ENCODE measurements at regions not wholly inside any gene's neighbourhood (a gene's known extent, or its start where the extent isn't known, plus 50 kb on each side); places are given as distances from the start of the nearest gene placed in this dataset.

DNA sequence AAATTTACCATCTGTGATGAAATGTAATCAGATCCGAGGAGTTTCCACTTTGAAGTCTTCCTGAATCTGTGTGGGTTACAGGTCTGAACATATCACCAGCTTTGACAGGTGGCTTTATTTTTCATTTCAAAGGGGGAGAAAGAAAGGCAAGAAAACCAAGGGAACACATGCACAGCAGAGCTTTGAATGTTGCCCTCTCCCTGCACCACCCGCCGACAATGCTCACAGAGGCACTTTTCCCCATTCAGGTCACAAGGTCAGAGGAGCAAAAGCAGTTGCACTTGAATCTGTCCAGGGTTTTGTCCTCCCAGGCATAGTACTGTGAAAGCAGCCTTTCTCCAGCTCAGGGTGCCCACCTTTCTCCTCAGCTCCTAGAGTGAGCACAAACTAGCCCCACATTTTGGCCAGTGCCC lies 130.2 kb downstream of the OSR1 start:
- H3K4me3 ChIP-seq (ENCODE audit: low read length): no peak overlapping the region
- DNase-seq (ENCODE audit: low read depth): no peak

DNA sequence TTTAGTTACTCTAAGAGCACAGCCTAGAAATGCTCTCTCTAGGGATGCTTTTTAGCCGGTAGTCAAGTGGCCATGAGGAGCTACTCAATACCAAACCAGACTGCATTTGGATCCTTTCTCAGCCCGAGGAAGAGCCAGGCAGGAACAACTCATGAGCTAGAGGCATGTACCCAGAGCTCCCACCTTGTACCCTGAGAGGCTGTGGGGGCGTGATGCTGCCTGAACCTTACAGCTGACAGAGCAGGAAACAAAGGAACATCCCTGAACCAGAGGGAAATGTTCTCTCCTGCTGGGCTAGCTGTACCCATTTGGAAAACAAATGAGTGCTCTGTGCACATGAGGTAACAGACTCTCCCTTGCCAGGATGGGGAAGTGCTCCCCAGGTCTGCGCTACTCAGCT lies 131.6 kb downstream of the OSR1 start:
- no peak for DNase-seq (ENCODE audit: low read depth)
- no peak for TF ChIP-seq CTCF (conservative IDR thresholded peaks at IDR 0.05; ENCODE audit: low read depth, low read length)
- no peak overlapping the region for H3K4me3 ChIP-seq (ENCODE audit: low read length)

More for the DNA sequence above, 130.2 kb downstream of the OSR1 start:
- no peak for TF ChIP-seq CTCF (conservative IDR thresholded peaks at IDR 0.05; ENCODE audit: low read depth, low read length)

DNA sequence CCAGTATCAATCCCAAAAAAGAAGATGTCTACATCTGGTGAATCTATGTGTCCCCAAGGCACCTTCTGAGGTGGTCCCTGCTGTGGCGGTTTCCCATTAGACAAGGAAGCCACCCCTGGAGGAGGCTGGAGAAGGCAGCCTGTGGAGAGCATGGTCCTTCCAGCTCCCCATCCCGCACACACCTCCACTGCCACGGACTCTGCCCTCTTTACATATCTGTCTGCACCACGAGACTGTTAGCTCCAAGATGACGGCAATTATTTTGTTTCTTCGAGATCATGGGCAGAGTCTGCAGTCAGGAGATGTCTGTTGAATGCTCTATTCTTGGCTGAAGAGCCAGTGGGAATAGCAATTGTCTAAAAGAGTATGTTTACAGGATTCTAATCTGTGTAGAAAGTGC lies 132.0 kb downstream of the OSR1 start:
- TF ChIP-seq CTCF (conservative IDR thresholded peaks at IDR 0.05; ENCODE audit: low read depth, low read length): no peak
- H3K4me3 ChIP-seq (ENCODE audit: low read length): no peak overlapping the region
- no peak for DNase-seq (ENCODE audit: low read depth)

DNA sequence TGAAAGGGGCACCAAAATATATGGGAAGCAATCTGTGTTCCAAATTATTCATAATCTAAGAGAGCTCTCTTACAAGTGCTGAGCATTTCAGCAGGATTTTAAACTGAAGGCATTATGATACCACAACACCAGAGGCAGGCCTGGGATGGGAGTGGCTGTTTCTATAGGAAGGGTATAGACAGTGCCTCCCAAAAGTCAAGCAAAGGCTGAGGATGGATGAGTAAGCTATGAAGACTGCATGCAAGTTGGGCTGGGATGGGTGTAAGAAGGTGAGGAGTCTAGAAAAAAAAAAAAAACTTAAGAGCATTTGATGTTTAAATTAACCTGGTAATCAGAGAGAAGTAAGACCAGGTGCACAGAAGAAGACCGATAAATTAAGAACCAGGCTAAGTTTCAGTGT lies 132.5 kb downstream of the OSR1 start:
- H3K4me3 ChIP-seq (ENCODE audit: low read length): no peak overlapping the region
- no peak for TF ChIP-seq CTCF (conservative IDR thresholded peaks at IDR 0.05; ENCODE audit: low read depth, low read length)
- no peak for DNase-seq (ENCODE audit: low read depth)

DNA sequence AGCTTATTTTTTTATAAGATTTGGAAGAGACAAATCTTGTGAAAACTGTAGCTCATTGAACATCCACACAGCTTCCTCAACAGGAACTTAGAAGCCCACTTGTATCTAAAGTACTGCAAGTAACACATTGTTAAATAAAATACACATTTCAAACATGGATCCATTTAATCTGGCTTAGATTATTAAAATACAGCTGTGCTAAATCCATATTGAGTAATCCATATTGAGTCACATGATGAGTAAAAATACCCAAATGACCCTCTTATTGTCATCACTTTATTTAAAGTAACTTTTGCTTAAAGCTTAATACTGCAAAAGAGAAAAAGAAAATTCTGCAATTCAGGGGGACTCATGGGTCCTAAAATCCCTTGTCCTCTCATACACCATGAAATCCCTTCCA lies 133.3 kb downstream of the OSR1 start:
- no peak overlapping the region for H3K4me3 ChIP-seq (ENCODE audit: low read length)
- no peak for TF ChIP-seq CTCF (conservative IDR thresholded peaks at IDR 0.05; ENCODE audit: low read depth, low read length)
- DNase-seq (ENCODE audit: low read depth): no peak

DNA sequence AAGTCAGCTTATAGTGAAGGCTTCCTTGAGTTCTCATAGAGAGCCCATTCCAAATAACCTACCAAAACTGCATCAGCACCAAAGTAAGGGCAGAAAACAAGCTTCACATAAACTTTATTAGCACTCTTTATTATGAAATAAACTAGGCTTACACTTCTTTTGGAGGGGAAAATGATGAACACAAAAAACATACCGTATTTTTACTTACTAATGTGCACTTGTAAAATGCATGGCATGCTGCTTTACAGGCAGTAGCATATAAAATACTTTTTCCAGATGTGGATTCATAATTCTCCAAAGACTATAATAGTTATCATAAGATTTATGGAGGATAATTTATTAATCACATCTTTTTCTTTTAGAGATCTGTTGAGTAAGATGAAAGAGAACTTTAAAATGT lies 133.9 kb downstream of the OSR1 start:
- TF ChIP-seq CTCF (conservative IDR thresholded peaks at IDR 0.05; ENCODE audit: low read depth, low read length): no peak
- DNase-seq (ENCODE audit: low read depth): no peak
- H3K4me3 ChIP-seq (ENCODE audit: low read length): no peak overlapping the region

DNA sequence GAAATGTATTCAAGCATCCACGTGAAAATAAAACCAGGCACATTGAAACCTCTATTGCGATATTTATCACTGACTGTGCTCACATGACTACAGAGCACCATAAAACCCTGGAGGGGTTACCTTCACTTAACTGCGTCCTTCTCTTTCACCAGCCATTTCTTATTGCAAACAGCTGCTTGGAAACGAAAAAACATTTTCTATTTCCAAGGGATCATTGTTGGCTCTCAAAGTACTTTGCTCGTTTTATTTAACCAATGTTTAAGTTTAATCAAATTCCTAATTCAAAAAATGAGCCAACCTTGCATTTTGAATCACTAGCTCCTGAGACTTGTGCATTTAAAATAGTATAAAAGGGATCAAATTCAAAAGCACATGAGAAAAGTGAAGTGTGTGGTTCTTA lies 134.4 kb downstream of the OSR1 start:
- no peak overlapping the region for H3K4me3 ChIP-seq (ENCODE audit: low read length)
- no peak for DNase-seq (ENCODE audit: low read depth)
- TF ChIP-seq CTCF (conservative IDR thresholded peaks at IDR 0.05; ENCODE audit: low read depth, low read length): no peak

Data from retinal pigment epithelial cell (primary cell).